ENCODE measurements at regions not wholly inside any gene's neighbourhood (a gene's known extent, or its start where the extent isn't known, plus 50 kb on each side); places are given as distances from the start of the nearest gene placed in this dataset.

GRCh38 chr19:28642787-28643683 lies 569.9 kb downstream of the UQCRFS1 start:
- Histone ChIP-seq H4K20me1 (ENCODE audit: insufficient read depth, low read length) (no peaks in the 10 kb centered on the region), H3K36me3 (ENCODE audit: insufficient read depth, low read length) (no peaks in the 10 kb centered on the region), H3K9me3 (ENCODE audit: low read depth, low read length) (no peaks in the 10 kb centered on the region), H2AFZ (ENCODE audit: low read length) (no peak overlapping the region), H3K4me3 (ENCODE audit: insufficient read depth, low read length) (no peak overlapping the region), H3K79me2 (ENCODE audit: insufficient read depth, low read length) (no peaks in the 10 kb centered on the region), H3K27ac (ENCODE audit: low read depth, low read length) (no peak overlapping the region), H3K4me1 (ENCODE audit: insufficient read depth, low read length) (no peaks in the 10 kb centered on the region), H3K4me2 (ENCODE audit: insufficient read depth, low read length) (no peak overlapping the region), H3K27me3 (ENCODE audit: insufficient read depth, low read length) (no peaks in the 10 kb centered on the region)
- no peak for TF ChIP-seq CTCF (IDR thresholded peaks at IDR 0.05; ENCODE audit: extremely low read depth, low read depth, low read length)
- DNase-seq (ENCODE audit: insufficient read length, low spot score, missing footprints) = peak; percentile 1

GRCh38 chr19:28641395-28641794 lies 571.6 kb downstream of the UQCRFS1 start:
- H3K4me3 ChIP-seq (ENCODE audit: insufficient read depth, low read length) = no peak overlapping the region
- peaks cover 3% of the 10 kb centered on the region for H3K9me3 ChIP-seq (ENCODE audit: low read depth, low read length)
- no peaks in the 10 kb centered on the region for H4K20me1 ChIP-seq (ENCODE audit: insufficient read depth, low read length)
- no peaks in the 10 kb centered on the region for H3K79me2 ChIP-seq (ENCODE audit: insufficient read depth, low read length)
- H3K4me2 ChIP-seq (ENCODE audit: insufficient read depth, low read length) = no peak overlapping the region
- H3K36me3 ChIP-seq (ENCODE audit: insufficient read depth, low read length) = no peaks in the 10 kb centered on the region
- H2AFZ ChIP-seq (ENCODE audit: low read length) = no peak overlapping the region
- no peaks in the 10 kb centered on the region for H3K4me1 ChIP-seq (ENCODE audit: insufficient read depth, low read length)
- no peak for DNase-seq (ENCODE audit: insufficient read length, low spot score, missing footprints)
- TF ChIP-seq CTCF (IDR thresholded peaks at IDR 0.05; ENCODE audit: extremely low read depth, low read depth, low read length) = no peak
- H3K27ac ChIP-seq (ENCODE audit: low read depth, low read length) = no peak overlapping the region
- H3K27me3 ChIP-seq (ENCODE audit: insufficient read depth, low read length) = no peaks in the 10 kb centered on the region

GRCh38 chr19:28640506-28640905 lies 572.4 kb downstream of the UQCRFS1 start:
- no peak overlapping the region for H3K4me3 ChIP-seq (ENCODE audit: insufficient read depth, low read length)
- no peak overlapping the region for H3K27ac ChIP-seq (ENCODE audit: low read depth, low read length)
- no peaks in the 10 kb centered on the region for H3K4me1 ChIP-seq (ENCODE audit: insufficient read depth, low read length)
- H3K36me3 ChIP-seq (ENCODE audit: insufficient read depth, low read length) = no peaks in the 10 kb centered on the region
- H3K9me3 ChIP-seq (ENCODE audit: low read depth, low read length) = peaks cover 3% of the 10 kb centered on the region
- no peaks in the 10 kb centered on the region for H3K79me2 ChIP-seq (ENCODE audit: insufficient read depth, low read length)
- DNase-seq (ENCODE audit: insufficient read length, low spot score, missing footprints) = peak; percentile 3
- H2AFZ ChIP-seq (ENCODE audit: low read length) = no peak overlapping the region
- no peaks in the 10 kb centered on the region for H4K20me1 ChIP-seq (ENCODE audit: insufficient read depth, low read length)
- no peak overlapping the region for H3K4me2 ChIP-seq (ENCODE audit: insufficient read depth, low read length)
- no peaks in the 10 kb centered on the region for H3K27me3 ChIP-seq (ENCODE audit: insufficient read depth, low read length)
- TF ChIP-seq CTCF (IDR thresholded peaks at IDR 0.05; ENCODE audit: extremely low read depth, low read depth, low read length) = no peak

- H4K20me1 ChIP-seq (ENCODE audit: insufficient read depth, low read length) = no peaks in the 10 kb centered on the region
- H3K4me2 ChIP-seq (ENCODE audit: insufficient read depth, low read length) = no peak overlapping the region
- DNase-seq (ENCODE audit: insufficient read length, low spot score, missing footprints) = peak; percentile 21
- H3K4me1 ChIP-seq (ENCODE audit: insufficient read depth, low read length) = no peaks in the 10 kb centered on the region
- H3K27ac ChIP-seq (ENCODE audit: low read depth, low read length) = no peak overlapping the region
- H3K36me3 ChIP-seq (ENCODE audit: insufficient read depth, low read length) = no peaks in the 10 kb centered on the region
- H3K79me2 ChIP-seq (ENCODE audit: insufficient read depth, low read length) = no peaks in the 10 kb centered on the region
- H3K9me3 ChIP-seq (ENCODE audit: low read depth, low read length) = peaks cover 3% of the 10 kb centered on the region
- no peak overlapping the region for H3K4me3 ChIP-seq (ENCODE audit: insufficient read depth, low read length)
- no peak overlapping the region for H2AFZ ChIP-seq (ENCODE audit: low read length)
- H3K27me3 ChIP-seq (ENCODE audit: insufficient read depth, low read length) = no peaks in the 10 kb centered on the region
- no peak for TF ChIP-seq CTCF (IDR thresholded peaks at IDR 0.05; ENCODE audit: extremely low read depth, low read depth, low read length)
Measured at GRCh38 chr19:28638445-28638844, 574.5 kb downstream of the UQCRFS1 start.

Data from osteoblast (primary cell).